A549 (cell line): ENCODE measurements at regions not wholly inside any gene's neighbourhood (a gene's known extent, or its start where the extent isn't known, plus 50 kb on each side); places are given as distances from the start of the nearest gene placed in this dataset.
"Not testable (repeated sequence)": the region's sequence is repeated elsewhere in the genome, so short reads cannot be mapped to it uniquely, and the experiment has no call there.

ENCODE experiments used
- ATAC-seq, 2 experiments: fragments of 200-7000 bp in 1 of 2; fragments of >200 bp in 1 of 2; cut with Nextera tagmentation in 1 of 2; cut with Tn5 transposase in 1 of 2; 3 replicates each; pipeline versions ENCODE4 v1.8.0 to v1.9.1; 2018 to 2020; ENCODE audit warnings: mild to moderate bottlenecking in 1 of 2, moderate library complexity in 1 of 2
- CTCF ChIA-PET: fragments of 300-600 bp; sonication (Branson Sonifier 250); formaldehyde crosslinking; extraction: SDS; loops from one replicate; lab custom pipeline; 2021; ENCODE audit warnings: antibody characterized with exemption, inconsistent platforms; lab: Yijun Ruan, JAX
- POLR2A ChIA-PET: fragments of 350-600 bp; formaldehyde crosslinking; extraction: SDS; loops from one replicate; lab custom pipeline; 2021; ENCODE audit warnings: antibody characterized with exemption, inconsistent platforms; lab: Yijun Ruan, JAX
- DNase-seq, 2 experiments: peaks; one replicate each; pipeline versions ENCODE4 v3.0.0 to v3.0.0-alpha.2; 2011 to 2016; ENCODE audit warnings: low read depth in 1 of 2, low spot score in 1 of 2
- FAIRE-seq: peaks from 2 replicates; lab custom pipeline; 2011; peaks lifted over from hg19 to GRCh38; lab: Jason Lieb, UNC
- H3K27ac ChIP-seq, 2 experiments: fragments of >200 bp; sonication (Bioruptor Twin); formaldehyde crosslinking; 3 replicates each; pipeline ENCODE4 v1.5.1; 2016 to 2017
- H3K4me1 ChIP-seq: fragments of >200 bp; sonication (Bioruptor Twin); formaldehyde crosslinking; 3 replicates; pipeline ENCODE4 v1.6.1; 2016
- H3K4me2 ChIP-seq: fragments of >200 bp; sonication (Bioruptor Twin); formaldehyde crosslinking; 3 replicates; pipeline ENCODE4 v1.6.1; 2016
- H3K4me3 ChIP-seq: fragments of >200 bp; sonication (Bioruptor Twin); formaldehyde crosslinking; 3 replicates; pipeline ENCODE4 v1.5.1; 2016
- H3K9me3 ChIP-seq: fragments of >200 bp; sonication (Bioruptor Twin); formaldehyde crosslinking; 3 replicates; pipeline ENCODE4 v1.6.1; 2016
- CHD4 ChIP-seq: fragments of 200-600 bp; sonication (generic); IDR thresholded peaks from 2 replicates; pipeline ENCODE4 v1.6.1; 2016; ENCODE audit warnings: antibody characterized with exemption, mild to moderate bottlenecking, borderline replicate concordance
- EP300 ChIP-seq, 2 experiments: fragments of >200 bp; sonication (Bioruptor Twin); formaldehyde crosslinking; IDR thresholded peaks; 2 replicates in 1 of 2; 3 replicates in 1 of 2; pipeline ENCODE4 v1.6.1; 2016 to 2017
- ESRRA ChIP-seq: fragments of 150-350 bp; IDR thresholded peaks from 2 replicates; pipeline ENCODE4 v1.6.1; 2014; ENCODE audit warnings: mild to moderate bottlenecking, low read length, borderline replicate concordance
- HDAC2 ChIP-seq: fragments of 200-600 bp; sonication (generic); IDR thresholded peaks from 2 replicates; pipeline ENCODE4 v1.6.1; 2016
- HOXB5 ChIP-seq: fragments of 250-450 bp; sonication (Bioruptor Pico); IDR thresholded peaks from 2 replicates; pipeline ENCODE4 v1.5.0; 2020; ENCODE audit warnings: mild to moderate bottlenecking, moderate library complexity
- JUN ChIP-seq, 2 experiments: fragments of >200 bp; sonication (Bioruptor Twin); formaldehyde crosslinking; IDR thresholded peaks; 2 replicates in 1 of 2; 3 replicates in 1 of 2; pipeline ENCODE4 v1.6.1; 2016 to 2017
- MAFK ChIP-seq: fragments of 450-650 bp; IDR thresholded peaks from 2 replicates; pipeline ENCODE4 v1.6.1; 2014; ENCODE audit not compliant: partially characterized antibody
- MAZ ChIP-seq: fragments of 150-350 bp; IDR thresholded peaks from 2 replicates; pipeline ENCODE4 v1.6.1; 2014; ENCODE audit warnings: antibody characterized with exemption, low read depth, low read length, borderline replicate concordance
- NFE2L2 ChIP-seq: fragments of 150-350 bp; conservative IDR thresholded peaks from 2 replicates; pipeline ENCODE4 v1.6.1; 2014; ENCODE audit warnings: low read length
- NPAS2 ChIP-seq: fragments of 250-450 bp; sonication (Bioruptor Pico); IDR thresholded peaks from 2 replicates; pipeline ENCODE4 v1.8.0; 2022; ENCODE audit warnings: mild to moderate bottlenecking, moderate library complexity, borderline replicate concordance
- NR3C1 ChIP-seq: fragments of >200 bp; sonication (Bioruptor Twin); formaldehyde crosslinking; IDR thresholded peaks from 3 replicates; pipeline ENCODE4 v1.6.1; 2017
- PHF8 ChIP-seq: fragments of 200-600 bp; sonication (generic); IDR thresholded peaks from 2 replicates; pipeline ENCODE4 v1.6.1; 2016; ENCODE audit warnings: low read depth, mild to moderate bottlenecking, antibody characterized with exemption, moderate library complexity, borderline replicate concordance
- RARB ChIP-seq: fragments of 250-450 bp; sonication (Bioruptor Pico); IDR thresholded peaks from 2 replicates; pipeline ENCODE4 v1.8.0; 2021; ENCODE audit warnings: mild to moderate bottlenecking, moderate library complexity
- SREBF2 ChIP-seq: fragments of 450-650 bp; IDR thresholded peaks from 2 replicates; pipeline ENCODE4 v1.6.1; 2014; ENCODE audit warnings: mild to moderate bottlenecking, moderate library complexity
- ZC3H11A ChIP-seq: fragments of 450-650 bp; IDR thresholded peaks from 2 replicates; pipeline ENCODE4 v1.6.1; 2014; ENCODE audit warnings: antibody characterized with exemption, mild to moderate bottlenecking
- WGBS: methylation state at CpG from one replicate; pipeline ENCODE4 v1.1.6; 2017; ENCODE audit errors: missing lambda C conversion rate; 5-methylcytosine and 5-hydroxymethylcytosine counted together
- TF ChIP-seq, protein P1 (sequence below): fragments of 150-350 bp; IDR thresholded peaks from 2 replicates; pipeline ENCODE4 v1.6.1; 2014; ENCODE audit warnings: low read depth, mild to moderate bottlenecking, low read length
- TF ChIP-seq, protein P2 (sequence below): fragments of 250-450 bp; sonication (Bioruptor Pico); IDR thresholded peaks from 2 replicates; pipeline ENCODE4 v1.5.0; 2020; ENCODE audit warnings: low read depth, mild to moderate bottlenecking, moderate library complexity
- TF ChIP-seq, protein P3 (sequence below): fragments of 200-600 bp; sonication (generic); IDR thresholded peaks from 2 replicates; pipeline ENCODE4 v1.6.1; 2016; ENCODE audit warnings: antibody characterized with exemption, mild to moderate bottlenecking, moderate library complexity
- TF ChIP-seq, protein P4 (sequence below): IDR thresholded peaks from 2 replicates; pipeline ENCODE4 v1.6.1; 2012

DNA sequence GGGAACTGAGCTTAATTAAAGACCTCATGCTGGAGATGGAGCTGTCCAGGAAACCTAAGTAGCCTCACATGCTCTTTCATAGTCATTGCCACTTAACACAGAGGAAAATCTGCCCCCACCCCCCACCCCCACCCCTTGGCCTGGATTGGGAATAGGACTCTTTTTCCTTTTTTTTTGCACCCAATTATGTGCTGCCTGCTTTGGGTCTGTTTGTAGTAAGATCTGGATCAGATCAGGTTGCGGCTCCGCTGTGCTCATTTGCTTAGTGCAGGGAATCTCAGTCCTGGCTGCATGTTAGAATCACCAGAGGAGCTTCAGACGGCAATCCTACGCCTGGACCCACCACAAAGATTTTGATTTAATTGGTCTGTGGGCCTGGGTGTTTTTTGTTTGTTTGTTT is 219.0 kb downstream of the UTP18 start:
- ChIA-PET POLR2A (no interaction called here), CTCF (interaction anchor here (0.8 to 10.0 kb wide), 4 partner anchors 10 to 107 kb away, joined by 3 to 61 read pairs (median 4); no protein-coding TSS in a partner anchor)
- FAIRE-seq (no peak), ATAC-seq (no peak), DNase-seq (no peak)
- 55% methylated on average over 4 of the region's 4 CpGs for WGBS
- Histone ChIP-seq H3K9me3 (peaks cover 5% of the 10 kb centered on the region), H3K4me3 (no peak overlapping the region), H3K27ac (no peak overlapping the region), H3K4me2 (no peak overlapping the region), H3K4me1 (no peaks in the 10 kb centered on the region)
- TF ChIP-seq ESRRA = no peak
- TF ChIP-seq SREBF2 = no peak
- no peak for TF ChIP-seq ZC3H11A
- TF ChIP-seq, protein P1, sequence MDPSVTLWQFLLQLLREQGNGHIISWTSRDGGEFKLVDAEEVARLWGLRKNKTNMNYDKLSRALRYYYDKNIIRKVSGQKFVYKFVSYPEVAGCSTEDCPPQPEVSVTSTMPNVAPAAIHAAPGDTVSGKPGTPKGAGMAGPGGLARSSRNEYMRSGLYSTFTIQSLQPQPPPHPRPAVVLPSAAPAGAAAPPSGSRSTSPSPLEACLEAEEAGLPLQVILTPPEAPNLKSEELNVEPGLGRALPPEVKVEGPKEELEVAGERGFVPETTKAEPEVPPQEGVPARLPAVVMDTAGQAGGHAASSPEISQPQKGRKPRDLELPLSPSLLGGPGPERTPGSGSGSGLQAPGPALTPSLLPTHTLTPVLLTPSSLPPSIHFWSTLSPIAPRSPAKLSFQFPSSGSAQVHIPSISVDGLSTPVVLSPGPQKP = no peak
- TF ChIP-seq PHF8 = no peak
- no peak for TF ChIP-seq JUN (IDR thresholded peaks at IDR 0.05)

DNA sequence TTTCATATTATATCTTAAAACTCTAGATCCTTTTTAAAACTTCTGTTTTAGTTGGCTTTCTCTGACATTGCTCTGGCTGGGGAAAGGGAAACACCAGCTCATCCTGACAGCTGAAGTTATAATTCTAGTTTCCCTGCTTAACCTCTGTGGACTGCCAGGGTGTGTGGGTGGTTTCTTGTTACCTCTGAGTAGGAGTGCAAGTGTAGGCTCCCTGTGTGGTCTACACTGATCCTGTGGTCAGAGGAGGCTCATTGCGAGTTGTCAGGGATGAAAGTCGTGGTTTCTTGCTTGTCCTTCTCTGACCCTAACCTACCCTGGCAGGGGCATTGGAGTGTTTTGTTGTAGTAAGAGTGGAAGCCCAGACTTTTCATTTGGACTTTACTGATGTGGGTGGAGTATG is 221.0 kb downstream of the UTP18 start:
- H3K4me1 ChIP-seq = no peaks in the 10 kb centered on the region
- peaks cover 5% of the 10 kb centered on the region for H3K9me3 ChIP-seq
- CTCF ChIA-PET = interaction anchor here (10.0 kb wide), 1 partner anchor 20 kb away, joined by 61 read pairs; no protein-coding TSS in a partner anchor
- POLR2A ChIA-PET = no interaction called here
- no peak for FAIRE-seq
- 28% methylated on average over 2 of the region's 2 CpGs for WGBS
- H3K27ac ChIP-seq = no peak overlapping the region
- ATAC-seq = no peak
- no peak for TF ChIP-seq HOXB5 (CRISPR knock-in tag)
- TF ChIP-seq, protein P2, sequence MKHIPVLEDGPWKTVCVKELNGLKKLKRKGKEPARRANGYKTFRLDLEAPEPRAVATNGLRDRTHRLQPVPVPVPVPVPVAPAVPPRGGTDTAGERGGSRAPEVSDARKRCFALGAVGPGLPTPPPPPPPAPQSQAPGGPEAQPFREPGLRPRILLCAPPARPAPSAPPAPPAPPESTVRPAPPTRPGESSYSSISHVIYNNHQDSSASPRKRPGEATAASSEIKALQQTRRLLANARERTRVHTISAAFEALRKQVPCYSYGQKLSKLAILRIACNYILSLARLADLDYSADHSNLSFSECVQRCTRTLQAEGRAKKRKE (CRISPR knock-in tag) = no peak
- TF ChIP-seq NFE2L2 = no peak
- no peak for TF ChIP-seq NR3C1
- TF ChIP-seq NPAS2 = no peak
- TF ChIP-seq RARB = no peak
- TF ChIP-seq EP300 (IDR thresholded peaks at IDR 0.05) = no peak
- TF ChIP-seq HDAC2 = no peak
- no peak for TF ChIP-seq CHD4
- TF ChIP-seq, protein P3, sequence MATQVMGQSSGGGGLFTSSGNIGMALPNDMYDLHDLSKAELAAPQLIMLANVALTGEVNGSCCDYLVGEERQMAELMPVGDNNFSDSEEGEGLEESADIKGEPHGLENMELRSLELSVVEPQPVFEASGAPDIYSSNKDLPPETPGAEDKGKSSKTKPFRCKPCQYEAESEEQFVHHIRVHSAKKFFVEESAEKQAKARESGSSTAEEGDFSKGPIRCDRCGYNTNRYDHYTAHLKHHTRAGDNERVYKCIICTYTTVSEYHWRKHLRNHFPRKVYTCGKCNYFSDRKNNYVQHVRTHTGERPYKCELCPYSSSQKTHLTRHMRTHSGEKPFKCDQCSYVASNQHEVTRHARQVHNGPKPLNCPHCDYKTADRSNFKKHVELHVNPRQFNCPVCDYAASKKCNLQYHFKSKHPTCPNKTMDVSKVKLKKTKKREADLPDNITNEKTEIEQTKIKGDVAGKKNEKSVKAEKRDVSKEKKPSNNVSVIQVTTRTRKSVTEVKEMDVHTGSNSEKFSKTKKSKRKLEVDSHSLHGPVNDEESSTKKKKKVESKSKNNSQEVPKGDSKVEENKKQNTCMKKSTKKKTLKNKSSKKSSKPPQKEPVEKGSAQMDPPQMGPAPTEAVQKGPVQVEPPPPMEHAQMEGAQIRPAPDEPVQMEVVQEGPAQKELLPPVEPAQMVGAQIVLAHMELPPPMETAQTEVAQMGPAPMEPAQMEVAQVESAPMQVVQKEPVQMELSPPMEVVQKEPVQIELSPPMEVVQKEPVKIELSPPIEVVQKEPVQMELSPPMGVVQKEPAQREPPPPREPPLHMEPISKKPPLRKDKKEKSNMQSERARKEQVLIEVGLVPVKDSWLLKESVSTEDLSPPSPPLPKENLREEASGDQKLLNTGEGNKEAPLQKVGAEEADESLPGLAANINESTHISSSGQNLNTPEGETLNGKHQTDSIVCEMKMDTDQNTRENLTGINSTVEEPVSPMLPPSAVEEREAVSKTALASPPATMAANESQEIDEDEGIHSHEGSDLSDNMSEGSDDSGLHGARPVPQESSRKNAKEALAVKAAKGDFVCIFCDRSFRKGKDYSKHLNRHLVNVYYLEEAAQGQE = no peak
- TF ChIP-seq, protein P4, sequence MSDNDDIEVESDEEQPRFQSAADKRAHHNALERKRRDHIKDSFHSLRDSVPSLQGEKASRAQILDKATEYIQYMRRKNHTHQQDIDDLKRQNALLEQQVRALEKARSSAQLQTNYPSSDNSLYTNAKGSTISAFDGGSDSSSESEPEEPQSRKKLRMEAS = no peak
- no peak for TF ChIP-seq MAFK
- TF ChIP-seq JUN (IDR thresholded peaks at IDR 0.05) = no peak
- no peak for TF ChIP-seq MAZ
- H3K4me2 ChIP-seq = no peak overlapping the region
- no peak overlapping the region for H3K4me3 ChIP-seq
- DNase-seq = no peak

DNA sequence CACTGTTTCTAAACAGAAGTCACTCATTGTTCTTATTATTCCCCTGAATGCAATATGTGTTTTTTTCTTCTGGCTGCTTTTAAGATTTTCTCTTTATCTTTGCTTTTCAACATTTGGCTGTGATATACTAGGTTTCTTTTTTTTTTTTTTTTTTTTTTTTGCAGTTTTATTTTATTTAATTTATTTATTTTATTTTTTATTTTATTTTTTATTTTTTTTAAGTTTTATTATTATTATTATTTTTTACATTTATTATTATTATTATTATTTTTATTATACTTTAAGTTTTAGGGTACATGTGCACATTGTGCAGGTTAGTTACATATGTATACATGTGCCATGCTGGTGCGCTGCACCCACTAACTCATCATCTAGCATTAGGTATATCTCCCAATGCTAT is 221.9 kb downstream of the UTP18 start:
- WGBS = 90% methylated on average over 1 of the region's 1 CpG
- H3K4me1 ChIP-seq, FAIRE-seq, H3K9me3 ChIP-seq, ATAC-seq, H3K4me3 ChIP-seq, DNase-seq, CTCF ChIA-PET, H3K27ac ChIP-seq, H3K4me2 ChIP-seq, POLR2A ChIA-PET: not testable (repeated sequence)
